Skeletal muscle satellite cell (primary cell): ENCODE measurements at regions not wholly inside any gene's neighbourhood (a gene's known extent, or its start where the extent isn't known, plus 50 kb on each side); places are given as distances from the start of the nearest gene placed in this dataset.

ENCODE experiments used
- H3K27me3 ChIP-seq: 2 replicates; pipeline ENCODE4 v1.7.0; 2013; ENCODE audit warnings: low read length; ENCODE audit not compliant: control insufficient read depth, insufficient read depth
- H3K36me3 ChIP-seq: 2 replicates; pipeline ENCODE4 v1.7.0; 2013; ENCODE audit warnings: mild to moderate bottlenecking, control low read depth, low read length; ENCODE audit not compliant: insufficient read depth
- H3K4me1 ChIP-seq: 2 replicates; pipeline ENCODE4 v1.7.0; 2013; ENCODE audit warnings: low read length; ENCODE audit not compliant: control insufficient read depth, insufficient read depth
- H3K4me2 ChIP-seq: 2 replicates; pipeline ENCODE4 v1.7.0; 2013; ENCODE audit warnings: mild to moderate bottlenecking, low read length
- H3K4me3 ChIP-seq: 2 replicates; pipeline ENCODE4 v1.7.0; 2013; ENCODE audit warnings: low read length
- H3K9ac ChIP-seq: 2 replicates; pipeline ENCODE4 v1.7.0; 2013; ENCODE audit warnings: mild to moderate bottlenecking, low read depth, low read length, moderate library complexity
- H3K9me3 ChIP-seq: replicated peaks from 2 replicates; pipeline ENCODE4 v1.7.0; 2013; ENCODE audit warnings: mild to moderate bottlenecking, control low read depth, low read length

DNA sequence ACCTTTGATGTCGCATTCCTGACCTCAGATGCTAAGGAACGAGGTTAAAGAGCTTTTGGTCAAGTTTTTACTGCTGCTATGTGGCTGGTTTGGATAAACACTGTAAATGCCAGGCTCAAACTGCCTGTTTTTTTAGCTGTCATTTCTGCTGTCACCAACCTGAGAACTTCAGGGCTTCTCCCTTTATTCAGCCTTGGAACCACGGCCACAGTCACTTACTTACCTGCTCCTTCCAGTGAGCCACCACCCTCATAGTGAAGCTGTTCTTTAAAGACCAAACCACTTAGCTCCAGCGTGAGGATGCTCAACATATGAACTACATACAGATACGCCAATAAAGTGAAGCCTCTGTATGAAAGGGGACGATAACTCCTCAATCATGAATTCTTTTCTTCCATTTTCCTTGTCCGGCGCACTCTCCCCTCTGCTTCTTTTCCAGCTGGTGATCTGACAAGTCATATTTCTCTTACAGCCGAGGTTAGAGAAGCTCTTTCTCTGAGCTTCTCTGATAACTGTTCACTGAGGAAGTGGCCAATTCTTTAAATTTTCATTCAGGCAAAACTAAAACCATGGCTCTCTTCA is 152.8 kb upstream of the ANK2 start:
- no peaks in the 10 kb centered on the region for H3K9me3 ChIP-seq
- no peak overlapping the region for H3K4me2 ChIP-seq
- H3K36me3 ChIP-seq: no peaks in the 10 kb centered on the region
- no peaks in the 10 kb centered on the region for H3K4me1 ChIP-seq
- no peak overlapping the region for H3K9ac ChIP-seq
- no peaks in the 10 kb centered on the region for H3K27me3 ChIP-seq
- no peak overlapping the region for H3K4me3 ChIP-seq

DNA sequence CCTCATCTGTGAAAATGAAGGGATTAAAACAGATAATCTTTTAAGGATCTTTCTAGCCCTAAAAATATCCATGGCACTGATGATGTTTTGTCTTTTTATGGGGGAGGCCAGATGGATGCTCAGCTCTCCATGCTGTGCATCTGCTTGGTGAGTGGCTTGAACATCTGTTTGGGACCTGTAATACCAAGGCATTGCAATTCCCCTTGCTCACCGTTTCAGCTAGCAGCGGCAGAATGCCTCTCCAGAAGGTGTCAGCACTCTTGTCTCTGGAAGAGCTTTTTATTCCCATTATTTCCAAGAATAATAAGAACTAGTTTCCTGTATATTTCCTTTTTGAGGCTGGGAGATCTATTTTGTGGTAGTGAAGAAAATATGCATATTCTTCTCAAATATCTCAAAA is 151.9 kb upstream of the ANK2 start:
- Histone ChIP-seq H3K4me2 (no peak overlapping the region), H3K36me3 (no peaks in the 10 kb centered on the region), H3K27me3 (no peaks in the 10 kb centered on the region), H3K4me3 (no peak overlapping the region), H3K9ac (no peak overlapping the region), H3K4me1 (no peaks in the 10 kb centered on the region), H3K9me3 (no peaks in the 10 kb centered on the region)

DNA sequence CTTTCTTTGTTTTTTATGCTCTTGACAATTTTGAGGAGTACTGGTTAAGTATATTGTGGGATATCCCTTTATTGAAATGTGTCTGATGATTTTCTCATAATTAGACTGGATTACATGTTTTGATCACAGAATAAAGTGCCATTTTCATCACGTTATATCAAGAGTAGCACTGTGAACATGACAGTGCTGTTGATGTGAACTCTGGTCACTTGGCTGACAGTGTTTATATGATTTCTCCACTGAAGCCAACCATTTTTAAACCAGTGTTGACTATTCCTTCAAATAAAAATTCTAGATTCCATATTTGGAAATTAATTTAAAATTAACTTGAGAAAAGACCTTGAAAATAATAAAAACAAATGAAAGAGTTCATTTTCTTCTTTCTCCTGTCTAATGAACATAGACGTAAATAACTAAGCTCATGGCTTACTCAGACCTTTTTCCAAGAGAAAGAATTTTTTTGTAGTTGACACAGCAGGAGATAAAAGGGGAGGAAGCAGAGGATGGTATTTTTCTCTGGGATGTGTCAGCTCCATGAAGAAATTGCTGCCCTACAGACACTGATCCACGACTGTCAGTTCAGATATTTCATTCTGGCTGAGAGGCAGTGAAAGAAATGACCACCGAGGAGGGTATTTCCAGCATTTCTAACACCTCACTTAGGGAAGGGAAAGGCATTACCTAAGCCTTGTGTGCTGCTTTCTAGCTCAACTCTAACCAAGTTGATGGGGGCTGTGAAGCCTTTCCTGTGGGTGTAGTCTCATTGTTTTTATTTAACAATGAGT is 150.9 kb upstream of the ANK2 start:
- Histone ChIP-seq H3K27me3 (no peaks in the 10 kb centered on the region), H3K4me1 (no peaks in the 10 kb centered on the region), H3K4me3 (no peak overlapping the region), H3K9me3 (no peaks in the 10 kb centered on the region), H3K36me3 (no peaks in the 10 kb centered on the region), H3K9ac (no peak overlapping the region), H3K4me2 (no peak overlapping the region)

DNA sequence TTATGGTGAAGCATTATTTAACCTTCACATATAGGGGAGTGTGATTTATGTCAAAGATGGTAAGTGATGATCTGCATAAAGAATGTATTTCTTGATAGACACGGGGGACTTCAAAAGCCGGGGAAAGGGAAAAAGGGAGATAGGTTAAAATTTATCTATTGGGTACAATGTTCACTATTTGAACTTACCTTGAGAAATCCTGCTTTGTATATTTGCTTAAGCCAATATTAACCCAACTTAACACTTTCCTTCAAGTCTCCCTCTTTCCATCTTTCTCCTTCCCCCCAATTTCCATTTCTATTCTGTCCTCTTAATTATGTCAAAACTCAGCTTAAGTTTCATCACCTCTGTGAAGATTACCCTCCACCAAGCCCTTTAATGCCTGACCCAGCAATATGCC is 149.0 kb upstream of the ANK2 start:
- no peaks in the 10 kb centered on the region for H3K27me3 ChIP-seq
- no peak overlapping the region for H3K4me3 ChIP-seq
- no peaks in the 10 kb centered on the region for H3K4me1 ChIP-seq
- no peak overlapping the region for H3K4me2 ChIP-seq
- H3K36me3 ChIP-seq: no peaks in the 10 kb centered on the region
- no peaks in the 10 kb centered on the region for H3K9me3 ChIP-seq
- no peak overlapping the region for H3K9ac ChIP-seq

DNA sequence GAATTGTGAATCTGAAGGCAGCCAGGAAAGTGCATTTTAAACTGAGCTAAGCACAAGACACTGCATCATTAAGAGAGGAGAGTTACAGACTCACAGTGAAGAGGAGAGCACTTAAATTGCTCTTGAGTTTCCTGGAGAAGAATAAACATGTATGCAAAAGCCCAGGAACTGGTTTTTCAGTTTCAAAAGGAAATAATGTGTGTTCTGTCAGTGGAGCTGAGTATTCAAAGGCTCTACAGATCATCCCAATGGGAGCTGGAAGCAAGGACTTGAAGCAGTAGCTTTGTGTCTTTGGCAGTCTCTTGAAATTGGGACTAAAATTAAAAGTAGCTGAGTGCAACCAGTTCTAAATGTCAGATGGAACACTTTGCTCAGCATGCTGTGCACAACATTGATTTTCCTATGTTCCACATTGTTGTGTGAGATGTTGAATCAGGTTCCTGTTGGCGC is 147.5 kb upstream of the ANK2 start:
- H3K4me3 ChIP-seq: no peak overlapping the region
- H3K4me2 ChIP-seq: no peak overlapping the region
- H3K36me3 ChIP-seq: no peaks in the 10 kb centered on the region
- H3K4me1 ChIP-seq: no peaks in the 10 kb centered on the region
- no peaks in the 10 kb centered on the region for H3K27me3 ChIP-seq
- H3K9me3 ChIP-seq: no peaks in the 10 kb centered on the region
- H3K9ac ChIP-seq: no peak overlapping the region

DNA sequence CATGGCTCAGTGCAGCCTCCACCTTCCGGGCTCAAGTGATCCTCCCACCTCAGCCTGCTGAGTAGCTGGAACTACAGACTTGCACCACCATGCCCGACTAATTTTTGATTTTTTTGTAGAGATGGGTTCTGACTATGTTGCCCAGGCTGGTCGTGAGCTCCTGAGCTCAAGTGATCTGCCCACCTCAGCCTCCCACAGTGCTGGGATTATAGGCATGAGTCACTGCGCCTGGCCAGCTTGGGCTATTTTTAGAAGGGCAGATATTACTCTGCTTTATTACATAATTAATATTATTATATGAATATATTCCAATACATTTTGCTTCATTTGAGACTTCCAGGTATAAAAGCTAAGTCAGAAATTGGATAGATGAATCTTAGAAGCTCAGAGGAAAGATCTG is 143.7 kb upstream of the ANK2 start:
- H3K4me2 ChIP-seq: no peak overlapping the region
- H3K9ac ChIP-seq: no peak overlapping the region
- no peaks in the 10 kb centered on the region for H3K9me3 ChIP-seq
- H3K36me3 ChIP-seq: no peaks in the 10 kb centered on the region
- H3K4me3 ChIP-seq: no peak overlapping the region
- no peaks in the 10 kb centered on the region for H3K27me3 ChIP-seq
- H3K4me1 ChIP-seq: peaks cover 11% of the 10 kb centered on the region

DNA sequence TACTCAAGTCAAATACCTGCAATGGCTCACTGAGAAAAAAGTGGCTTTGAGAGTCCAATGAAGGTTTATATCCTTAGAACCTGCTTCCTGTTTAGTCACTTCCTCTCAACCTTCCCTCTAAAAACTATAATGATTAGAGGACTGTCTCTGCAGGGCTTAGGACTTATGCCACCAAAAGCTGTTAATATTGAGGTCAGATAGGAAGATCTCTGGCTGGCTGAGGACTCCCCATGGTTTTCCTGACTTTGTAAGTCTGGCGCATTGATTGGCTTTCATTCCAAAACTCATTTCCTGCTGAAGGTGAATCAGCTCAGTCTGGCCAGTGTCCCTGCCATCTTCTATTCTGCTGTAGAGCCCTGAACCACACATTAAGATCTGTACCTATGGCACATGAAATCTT is 140.9 kb upstream of the ANK2 start:
- H3K27me3 ChIP-seq: no peaks in the 10 kb centered on the region
- no peak overlapping the region for H3K4me3 ChIP-seq
- no peaks in the 10 kb centered on the region for H3K9me3 ChIP-seq
- no peak overlapping the region for H3K9ac ChIP-seq
- H3K4me2 ChIP-seq: no peak overlapping the region
- no peaks in the 10 kb centered on the region for H3K36me3 ChIP-seq
- H3K4me1 ChIP-seq: peaks cover 13% of the 10 kb centered on the region

DNA sequence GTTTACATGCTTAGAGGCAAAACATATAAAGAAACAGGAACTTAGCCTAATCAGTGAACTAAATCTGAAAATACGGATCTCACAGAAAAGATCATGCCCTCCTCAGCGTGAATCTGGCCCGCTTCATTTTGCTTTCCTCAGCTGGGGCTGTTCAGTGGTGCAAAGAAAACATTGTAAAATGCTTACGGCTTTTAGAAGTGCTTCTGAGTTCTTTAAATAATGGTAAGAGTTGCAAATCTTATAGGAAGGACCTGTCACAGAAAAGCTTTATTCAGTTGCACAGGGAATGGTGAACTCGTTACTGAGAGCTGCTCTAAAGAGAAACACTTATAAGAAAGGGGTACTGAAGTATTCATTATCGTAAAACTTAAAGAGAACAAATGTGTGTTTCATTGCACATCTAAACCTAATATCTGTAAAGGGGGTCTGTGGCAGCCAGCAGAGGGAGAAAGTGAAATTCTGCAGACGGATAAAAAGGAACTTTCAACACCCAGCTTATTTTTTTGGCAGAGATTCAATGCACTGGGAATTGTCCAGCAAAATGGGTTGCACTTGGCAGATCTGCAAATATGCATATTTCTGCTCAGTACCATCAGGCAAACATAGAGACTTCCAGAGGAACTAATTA is 139.2 kb upstream of the ANK2 start:
- H3K27me3 ChIP-seq: no peaks in the 10 kb centered on the region
- peak overlapping the region; percentile 68 for H3K4me2 ChIP-seq
- H3K4me3 ChIP-seq: peak overlapping the region; percentile 41
- H3K9me3 ChIP-seq: no peaks in the 10 kb centered on the region
- H3K36me3 ChIP-seq: no peaks in the 10 kb centered on the region
- H3K4me1 ChIP-seq: peaks cover 13% of the 10 kb centered on the region
- no peak overlapping the region for H3K9ac ChIP-seq

DNA sequence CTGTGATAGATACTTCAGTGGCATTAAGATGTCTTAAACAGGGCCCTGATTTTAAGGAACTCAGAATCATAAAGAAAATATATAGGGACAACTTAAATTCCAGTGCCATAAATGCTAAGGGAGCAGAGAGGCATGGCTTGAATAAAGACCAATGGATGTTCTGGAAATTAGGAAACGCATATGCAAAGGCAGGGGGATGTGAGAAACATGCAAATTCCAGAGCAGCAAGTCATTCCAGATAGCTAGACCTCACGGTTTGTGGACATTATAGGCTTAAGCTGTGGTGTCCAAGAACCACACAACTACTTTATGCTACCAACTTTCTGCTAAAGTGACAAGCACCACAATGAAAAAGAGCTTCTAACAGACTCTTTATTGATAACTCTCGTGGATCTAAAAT is 132.6 kb upstream of the ANK2 start:
- H3K4me1 ChIP-seq: no peaks in the 10 kb centered on the region
- no peaks in the 10 kb centered on the region for H3K9me3 ChIP-seq
- H3K27me3 ChIP-seq: no peaks in the 10 kb centered on the region
- no peak overlapping the region for H3K4me3 ChIP-seq
- H3K4me2 ChIP-seq: no peak overlapping the region
- no peak overlapping the region for H3K9ac ChIP-seq
- H3K36me3 ChIP-seq: no peaks in the 10 kb centered on the region

DNA sequence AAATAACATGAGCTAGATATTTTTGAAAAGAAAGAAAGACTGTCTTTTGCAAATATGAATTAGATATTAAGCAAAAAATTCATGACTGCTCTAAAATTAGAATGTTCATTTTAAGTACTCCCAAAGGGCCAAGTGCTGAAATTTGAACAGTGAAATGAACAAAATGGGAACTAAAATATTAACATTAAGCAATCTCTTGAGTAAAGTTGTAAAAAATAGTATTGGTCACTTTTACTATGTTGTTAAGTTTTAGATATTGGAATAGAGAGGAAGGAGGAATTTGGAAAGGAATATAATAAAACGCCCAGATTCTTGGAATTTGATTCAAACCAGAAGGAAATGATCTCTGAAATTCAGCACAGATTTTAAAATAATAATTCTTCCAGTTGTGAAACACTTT is 125.9 kb upstream of the ANK2 start:
- H3K4me3 ChIP-seq: no peak overlapping the region
- no peak overlapping the region for H3K9ac ChIP-seq
- H3K27me3 ChIP-seq: no peaks in the 10 kb centered on the region
- H3K36me3 ChIP-seq: no peaks in the 10 kb centered on the region
- no peaks in the 10 kb centered on the region for H3K9me3 ChIP-seq
- H3K4me2 ChIP-seq: no peak overlapping the region
- no peaks in the 10 kb centered on the region for H3K4me1 ChIP-seq

DNA sequence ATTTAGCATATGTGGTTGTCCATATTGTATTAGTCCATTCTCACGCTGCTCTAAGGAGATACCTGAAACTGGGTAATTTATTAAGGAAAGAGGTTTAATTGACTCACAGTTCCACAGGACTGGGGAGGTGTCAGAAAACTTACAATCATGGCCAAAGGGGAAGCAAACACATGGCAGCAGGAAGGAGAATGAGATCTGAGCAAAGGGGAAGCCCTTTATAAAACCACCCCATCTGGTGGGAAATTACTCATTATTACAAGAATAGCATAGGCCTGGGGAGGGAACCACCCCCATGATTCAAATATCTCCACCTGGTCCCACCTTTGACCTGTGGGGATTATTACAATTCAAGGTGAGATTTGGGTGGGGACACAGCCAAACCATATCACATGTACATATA is 122.6 kb upstream of the ANK2 start:
- no peaks in the 10 kb centered on the region for H3K9me3 ChIP-seq
- no peak overlapping the region for H3K4me3 ChIP-seq
- H3K27me3 ChIP-seq: no peaks in the 10 kb centered on the region
- no peak overlapping the region for H3K9ac ChIP-seq
- no peaks in the 10 kb centered on the region for H3K4me1 ChIP-seq
- H3K36me3 ChIP-seq: no peaks in the 10 kb centered on the region
- no peak overlapping the region for H3K4me2 ChIP-seq

DNA sequence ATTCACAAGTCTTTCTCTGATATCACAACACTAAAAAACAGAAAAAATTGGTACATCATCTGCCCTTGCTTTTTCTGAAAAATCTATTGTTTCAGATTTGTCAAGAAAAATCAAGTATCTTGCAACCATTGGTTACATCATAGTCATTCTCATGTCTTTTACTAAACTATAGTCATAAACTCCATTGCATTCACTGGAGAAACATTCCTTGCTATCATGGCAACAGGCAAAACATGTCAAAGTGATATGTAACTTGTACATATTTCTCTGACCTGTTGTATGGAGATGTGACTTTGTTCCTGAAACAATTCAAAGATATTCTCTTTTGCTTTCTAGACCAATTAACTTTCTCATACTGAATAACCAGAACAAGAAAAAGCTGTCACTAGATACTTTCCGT is 121.9 kb upstream of the ANK2 start:
- no peak overlapping the region for H3K4me2 ChIP-seq
- no peaks in the 10 kb centered on the region for H3K27me3 ChIP-seq
- no peak overlapping the region for H3K4me3 ChIP-seq
- H3K9me3 ChIP-seq: no peaks in the 10 kb centered on the region
- H3K9ac ChIP-seq: no peak overlapping the region
- H3K4me1 ChIP-seq: no peaks in the 10 kb centered on the region
- H3K36me3 ChIP-seq: no peaks in the 10 kb centered on the region
